ENCODE measurements at regions not wholly inside any gene's neighbourhood (a gene's known extent, or its start where the extent isn't known, plus 50 kb on each side); places are given as distances from the start of the nearest gene placed in this dataset.

DNA sequence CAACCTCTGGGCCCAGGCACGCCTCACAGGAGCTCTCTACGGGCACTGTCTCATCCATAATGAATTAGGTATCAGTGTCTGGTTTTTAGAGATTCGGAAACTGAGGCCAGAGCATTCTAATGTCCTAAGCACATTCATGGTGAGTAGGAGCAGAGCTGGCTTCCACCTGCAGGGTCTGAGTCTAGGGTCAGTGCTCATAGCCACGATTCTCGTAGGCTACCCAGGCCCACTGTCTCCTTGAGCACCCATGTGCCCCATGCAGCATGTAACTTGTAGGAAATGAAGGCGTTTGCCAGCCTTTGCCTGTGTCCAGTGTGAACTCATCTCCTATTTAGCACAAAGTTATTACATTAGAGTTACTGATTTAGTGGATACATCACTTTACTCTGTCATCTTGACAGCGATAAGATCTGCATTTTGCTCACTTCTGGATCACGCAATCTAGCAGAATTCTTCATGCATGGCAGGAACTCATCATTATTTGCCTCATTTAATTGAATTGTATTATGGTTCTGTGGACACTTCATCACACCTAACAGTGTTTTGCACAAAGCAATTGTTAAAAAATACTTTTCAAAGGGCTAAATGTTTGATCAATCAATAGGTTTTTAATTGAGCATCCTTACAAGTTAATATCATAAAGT is 205.3 kb upstream of the SULF2 start:
- TF ChIP-seq EZH2 (IDR thresholded peaks at IDR 0.05; ENCODE audit: borderline replicate concordance, low read depth, low read length, severe bottlenecking) = no peak
- TF ChIP-seq, protein P1, sequence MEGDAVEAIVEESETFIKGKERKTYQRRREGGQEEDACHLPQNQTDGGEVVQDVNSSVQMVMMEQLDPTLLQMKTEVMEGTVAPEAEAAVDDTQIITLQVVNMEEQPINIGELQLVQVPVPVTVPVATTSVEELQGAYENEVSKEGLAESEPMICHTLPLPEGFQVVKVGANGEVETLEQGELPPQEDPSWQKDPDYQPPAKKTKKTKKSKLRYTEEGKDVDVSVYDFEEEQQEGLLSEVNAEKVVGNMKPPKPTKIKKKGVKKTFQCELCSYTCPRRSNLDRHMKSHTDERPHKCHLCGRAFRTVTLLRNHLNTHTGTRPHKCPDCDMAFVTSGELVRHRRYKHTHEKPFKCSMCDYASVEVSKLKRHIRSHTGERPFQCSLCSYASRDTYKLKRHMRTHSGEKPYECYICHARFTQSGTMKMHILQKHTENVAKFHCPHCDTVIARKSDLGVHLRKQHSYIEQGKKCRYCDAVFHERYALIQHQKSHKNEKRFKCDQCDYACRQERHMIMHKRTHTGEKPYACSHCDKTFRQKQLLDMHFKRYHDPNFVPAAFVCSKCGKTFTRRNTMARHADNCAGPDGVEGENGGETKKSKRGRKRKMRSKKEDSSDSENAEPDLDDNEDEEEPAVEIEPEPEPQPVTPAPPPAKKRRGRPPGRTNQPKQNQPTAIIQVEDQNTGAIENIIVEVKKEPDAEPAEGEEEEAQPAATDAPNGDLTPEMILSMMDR (IDR thresholded peaks at IDR 0.05; ENCODE audit: borderline replicate concordance, extremely low read depth, low read length, poor library complexity, severe bottlenecking) = no peak
